ENCODE measurements at regions not wholly inside any gene's neighbourhood (a gene's known extent, or its start where the extent isn't known, plus 50 kb on each side); places are given as distances from the start of the nearest gene placed in this dataset.

DNA sequence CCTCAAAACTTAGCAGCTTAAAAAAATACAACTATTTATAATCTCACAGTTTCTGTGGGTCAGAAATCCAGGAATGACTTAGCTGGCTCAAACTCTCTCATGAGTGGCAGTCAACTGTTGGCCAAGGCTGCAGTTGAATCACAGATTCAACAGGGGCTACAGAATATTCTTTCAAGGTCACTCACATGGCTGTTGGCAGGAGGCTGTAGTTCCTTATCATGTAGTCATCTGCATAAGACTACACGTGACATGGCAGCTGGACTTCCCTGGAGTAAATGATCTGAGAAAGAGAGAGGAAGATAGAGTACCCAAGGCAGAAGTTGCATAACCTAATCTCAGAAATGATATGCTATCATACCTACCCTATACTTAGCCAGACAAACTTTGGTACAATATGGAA, 75.2 kb upstream of the TSPAN2 start:
- H3K27me3 ChIP-seq (ENCODE audit: insufficient read depth in 3 of 3, low read length in 2 of 3): no peaks in the 10 kb centered on the region
- WGBS, 3 donors: 24 to 58% (median 29%) methylated on average over 1 of the region's 1 CpG
- peaks cover 7% of the 10 kb centered on the region for H3K4me1 ChIP-seq
- no peak for TF ChIP-seq CTCF (IDR thresholded peaks at IDR 0.05)
- H3K27ac ChIP-seq: no peak overlapping the region
- DNase-seq (no peak), ATAC-seq (peak; percentile 62 to 83 (median 75))
- no peaks in the 10 kb centered on the region for H3K36me3 ChIP-seq (ENCODE audit: insufficient read depth in 1 of 2, low read depth in 1 of 2)
- intact Hi-C loops (cut with DNase I): no loop called here
- H3K9me3 ChIP-seq: no peaks in the 10 kb centered on the region
- H3K4me3 ChIP-seq: no peak overlapping the region

GRCh38 chr1:115160728-115161127, 71.4 kb upstream of the TSPAN2 start:
- TF ChIP-seq CTCF (IDR thresholded peaks at IDR 0.05): no peak
- intact Hi-C loops (cut with DNase I): no loop called here

DNA sequence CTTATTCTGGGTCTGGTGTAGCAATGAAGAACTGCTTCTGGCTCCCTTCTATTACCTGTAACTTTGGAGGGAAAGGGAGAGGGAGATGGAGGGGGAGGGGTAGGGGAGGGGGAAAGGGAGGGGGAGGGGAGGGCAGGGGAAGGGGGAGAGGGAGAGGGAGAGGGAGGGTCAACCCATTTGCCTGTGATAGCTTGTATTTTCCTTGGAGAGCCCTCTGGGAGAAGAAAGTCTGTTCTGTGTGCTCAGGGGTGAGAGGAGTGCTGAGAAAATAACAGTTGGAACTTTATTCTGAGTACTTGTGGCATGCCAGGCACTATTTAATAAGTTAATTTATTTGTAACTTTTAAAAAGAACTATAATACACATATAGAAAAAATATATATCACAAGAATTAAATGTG, 70.7 kb upstream of the TSPAN2 start:
- no peak for TF ChIP-seq CTCF (IDR thresholded peaks at IDR 0.05)
- Histone ChIP-seq H3K9me3 (no peaks in the 10 kb centered on the region), H3K36me3 (ENCODE audit: insufficient read depth in 1 of 2, low read depth in 1 of 2) (no peaks in the 10 kb centered on the region), H3K4me3 (no peak overlapping the region), H3K27me3 (ENCODE audit: insufficient read depth in 3 of 3, low read length in 2 of 3) (no peaks in the 10 kb centered on the region), H3K4me1 (no peaks in the 10 kb centered on the region), H3K27ac (no peak overlapping the region)
- no peak for ATAC-seq
- no peak for DNase-seq
- intact Hi-C loops (cut with DNase I): no loop called here

More at GRCh38 chr1:115160728-115161127, 71.4 kb upstream of the TSPAN2 start:
- no peaks in the 10 kb centered on the region for H3K36me3 ChIP-seq (ENCODE audit: insufficient read depth in 1 of 2, low read depth in 1 of 2)
- ATAC-seq: no peak
- H3K27me3 ChIP-seq (ENCODE audit: insufficient read depth in 3 of 3, low read length in 2 of 3): no peaks in the 10 kb centered on the region
- H3K4me3 ChIP-seq: no peak overlapping the region
- no peaks in the 10 kb centered on the region for H3K4me1 ChIP-seq
- DNase-seq: no peak
- H3K27ac ChIP-seq: no peak overlapping the region
- H3K9me3 ChIP-seq: no peaks in the 10 kb centered on the region

- no peak overlapping the region for H3K4me3 ChIP-seq
- DNase-seq (peak; percentile 41 to 67), ATAC-seq (peak; percentile 68 to 99 (median 90))
- no peaks in the 10 kb centered on the region for H3K27me3 ChIP-seq (ENCODE audit: insufficient read depth in 3 of 3, low read length in 2 of 3)
- 7 to 22% (median 12%) methylated on average over 2 of the region's 2 CpGs for WGBS, 3 donors
- no peak for TF ChIP-seq CTCF (IDR thresholded peaks at IDR 0.05)
- H3K9me3 ChIP-seq: no peaks in the 10 kb centered on the region
- H3K36me3 ChIP-seq (ENCODE audit: insufficient read depth in 1 of 2, low read depth in 1 of 2): no peaks in the 10 kb centered on the region
- intact Hi-C loops (cut with DNase I): no loop called here
- H3K27ac ChIP-seq: no peak overlapping the region
- no peaks in the 10 kb centered on the region for H3K4me1 ChIP-seq
Observed at GRCh38 chr1:115158181-115158580, 68.9 kb upstream of the TSPAN2 start.

GRCh38 chr1:115156826-115157468, 67.6 kb upstream of the TSPAN2 start:
- Histone ChIP-seq H3K4me3 (no peak overlapping the region), H3K36me3 (ENCODE audit: insufficient read depth in 1 of 2, low read depth in 1 of 2) (no peaks in the 10 kb centered on the region), H3K4me1 (no peaks in the 10 kb centered on the region), H3K27me3 (ENCODE audit: insufficient read depth in 3 of 3, low read length in 2 of 3) (no peaks in the 10 kb centered on the region), H3K9me3 (no peaks in the 10 kb centered on the region), H3K27ac (no peak overlapping the region)
- DNase-seq (no peak), ATAC-seq (no peak)
- no peak for TF ChIP-seq CTCF (IDR thresholded peaks at IDR 0.05)
- WGBS, 3 donors: 84 to 88% (median 86%) methylated on average over 4 of the region's 4 CpGs
- intact Hi-C loops (cut with DNase I): no loop called here

All from psoas muscle (tissue), 7 donors.